Activated CD4-positive, alpha-beta T cell treated with anti-CD3 and anti-CD28 coated beads, Interleukin-2, amount 50 U/mL, for 1 hour (primary cell): ENCODE measurements at regions not wholly inside any gene's neighbourhood (a gene's known extent, or its start where the extent isn't known, plus 50 kb on each side); places are given as distances from the start of the nearest gene placed in this dataset.

Source experiments
- DNase-seq: peaks from one replicate; pipeline ENCODE4 v3.0.0-alpha.2; 2020

GRCh38 chr9:113646946-113647914 is 183.7 kb downstream of the RGS3 start:
- no peak for DNase-seq

DNA sequence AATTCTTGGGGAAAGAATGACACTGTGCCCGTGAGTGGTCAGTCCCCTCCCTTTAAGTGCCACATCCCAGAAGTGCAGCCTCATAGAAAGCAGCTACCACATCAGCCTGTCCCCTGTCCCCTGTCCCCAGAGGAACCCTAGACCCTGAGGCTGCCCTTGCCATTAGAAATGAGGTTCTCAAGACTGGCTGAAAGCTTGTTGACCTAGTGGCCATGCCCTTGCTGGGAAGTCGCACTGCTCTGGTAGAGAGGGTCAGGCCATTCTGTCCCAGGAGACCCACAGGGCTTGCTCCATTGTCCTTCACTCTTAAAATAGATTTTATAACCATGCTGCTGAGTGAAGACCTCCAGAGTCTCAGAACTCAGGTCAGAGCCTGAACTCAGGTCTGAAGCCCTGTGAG is 184.5 kb downstream of the RGS3 start:
- no peak for DNase-seq

- no peak for DNase-seq
Observed at GRCh38 chr9:113648586-113648985, 185.1 kb downstream of the RGS3 start.

- DNase-seq, result no peak
Observed at GRCh38 chr9:113649054-113649453, 185.5 kb downstream of the RGS3 start.

- no peak for DNase-seq
Observed at GRCh38 chr9:113649855-113650206, 186.3 kb downstream of the RGS3 start.

DNA sequence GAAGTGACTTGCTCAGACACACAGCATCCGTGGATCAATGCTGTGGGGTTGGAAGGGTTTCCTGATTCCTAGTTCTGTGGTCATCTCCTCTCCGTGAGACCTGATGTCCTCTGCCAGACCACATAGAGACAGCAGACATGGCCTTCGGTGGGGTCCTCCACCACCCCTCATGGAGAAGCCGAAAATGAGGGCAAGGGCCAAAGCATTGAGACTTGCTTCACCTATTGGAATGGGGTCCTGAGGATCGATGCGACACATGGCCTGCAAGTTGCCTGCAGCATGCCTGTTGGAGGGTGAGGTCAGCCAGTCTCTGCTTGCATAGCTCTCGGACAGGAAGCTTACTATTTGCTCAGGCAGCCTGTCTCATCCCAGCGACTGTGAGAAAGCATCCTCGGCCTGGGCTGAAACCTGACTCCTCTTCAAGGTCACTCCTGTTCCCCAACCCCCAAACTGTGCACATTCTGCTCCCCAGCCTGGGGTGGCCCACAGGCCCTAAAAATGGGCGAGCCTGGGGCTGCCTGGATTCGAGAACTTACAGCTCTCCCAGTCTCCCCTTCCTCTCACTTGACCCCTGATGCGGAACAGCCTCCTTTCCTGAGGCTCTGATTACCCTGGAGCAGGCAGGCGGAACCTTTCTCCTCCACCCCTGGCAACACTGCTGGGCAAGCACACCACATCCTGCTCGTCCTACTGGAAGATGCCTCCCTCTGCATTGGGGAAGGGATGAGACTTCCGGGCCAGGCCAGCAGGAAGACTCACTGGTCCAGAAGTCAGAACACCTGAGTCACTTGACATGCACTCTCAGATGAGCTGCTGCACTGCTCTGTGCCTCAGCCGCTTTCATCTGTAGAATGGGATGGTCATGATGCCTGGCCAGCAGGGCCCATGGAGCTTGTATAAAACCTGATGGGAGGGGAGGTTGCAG is 186.9 kb downstream of the RGS3 start:
- DNase-seq, result no peak

- no peak for DNase-seq
Observed at GRCh38 chr9:113651896-113652295, 188.4 kb downstream of the RGS3 start.

DNA sequence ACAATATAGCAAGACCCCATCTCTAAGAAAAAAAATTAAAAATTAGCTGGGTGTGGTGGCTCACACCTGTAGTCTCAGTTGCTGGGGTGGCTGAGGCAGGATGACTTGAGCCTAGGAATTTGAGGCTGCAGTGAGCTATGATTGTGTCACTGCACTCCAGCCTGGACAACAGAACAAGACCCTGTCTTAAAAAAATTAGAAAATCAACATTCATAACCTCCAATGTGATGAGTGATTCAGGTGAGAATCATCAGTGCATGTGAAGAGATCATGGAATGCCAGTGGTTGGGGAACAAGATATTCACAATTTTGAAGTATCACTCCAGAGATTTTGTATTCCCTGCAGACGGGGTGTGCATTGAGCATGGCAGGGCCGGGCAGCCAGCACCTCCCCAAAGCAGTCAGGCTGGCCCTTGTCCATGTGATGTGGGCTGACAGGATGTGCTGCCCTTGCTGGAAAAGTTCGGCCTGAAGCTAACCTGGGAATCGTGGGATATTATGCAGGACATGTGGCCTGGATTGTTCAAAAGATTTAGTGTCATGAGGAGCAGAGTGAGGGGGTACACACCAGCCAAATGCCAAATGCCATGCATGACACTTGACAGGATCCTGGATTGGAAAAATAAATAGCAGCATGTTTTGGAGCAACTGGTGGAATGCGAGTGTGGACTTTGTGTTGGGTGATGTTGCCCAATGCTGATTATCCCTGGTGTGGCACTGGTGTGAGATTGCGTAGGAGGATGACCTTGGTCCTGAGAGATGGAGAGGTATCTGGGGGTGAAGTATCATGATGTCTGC is 189.0 kb downstream of the RGS3 start:
- DNase-seq, result no peak

GRCh38 chr9:113653746-113654604 is 190.4 kb downstream of the RGS3 start:
- no peak for DNase-seq

GRCh38 chr9:113654605-113655428 is 191.3 kb downstream of the RGS3 start:
- no peak for DNase-seq

- DNase-seq, result no peak
Observed at GRCh38 chr9:113656771-113657670, 193.5 kb downstream of the RGS3 start.

DNA sequence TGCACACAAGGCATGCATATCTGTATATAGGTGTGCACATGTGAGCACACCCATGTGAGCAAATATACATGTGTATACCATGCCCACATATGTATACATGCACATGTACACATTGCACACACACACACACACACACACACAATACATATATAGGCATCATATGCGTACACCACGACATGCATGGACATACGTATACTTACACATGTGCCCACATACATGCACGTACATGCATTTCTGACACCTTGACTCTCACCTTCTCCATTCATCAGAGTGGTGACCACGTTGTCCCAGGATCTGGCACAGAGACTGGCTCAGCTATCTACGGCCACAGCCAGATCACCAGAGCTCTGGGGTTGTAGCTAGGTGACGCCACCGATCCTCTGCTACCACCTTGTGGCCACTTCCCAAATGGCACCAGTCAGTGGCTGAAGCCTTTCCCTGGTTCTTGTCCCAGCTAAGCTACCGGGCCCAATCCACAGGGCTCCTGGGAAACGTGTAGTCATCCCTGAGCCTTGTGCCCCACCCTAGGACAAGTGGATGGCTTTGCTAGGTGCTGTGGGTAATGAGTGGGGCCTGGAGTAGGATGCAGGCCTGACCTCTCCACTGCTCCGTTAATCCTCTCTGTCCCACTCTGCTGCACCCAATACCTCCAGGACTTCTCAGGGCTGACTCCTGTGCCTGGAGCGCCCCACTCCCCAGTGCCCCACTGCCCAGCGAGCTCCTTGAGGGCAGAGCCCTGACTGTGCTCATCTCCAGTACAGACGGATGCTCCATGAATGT is 194.4 kb downstream of the RGS3 start:
- peak; percentile 79 for DNase-seq

- DNase-seq, result no peak
Observed at GRCh38 chr9:113658545-113658895, 195.0 kb downstream of the RGS3 start.

GRCh38 chr9:113659039-113659438 is 195.5 kb downstream of the RGS3 start:
- DNase-seq, result no peak

DNA sequence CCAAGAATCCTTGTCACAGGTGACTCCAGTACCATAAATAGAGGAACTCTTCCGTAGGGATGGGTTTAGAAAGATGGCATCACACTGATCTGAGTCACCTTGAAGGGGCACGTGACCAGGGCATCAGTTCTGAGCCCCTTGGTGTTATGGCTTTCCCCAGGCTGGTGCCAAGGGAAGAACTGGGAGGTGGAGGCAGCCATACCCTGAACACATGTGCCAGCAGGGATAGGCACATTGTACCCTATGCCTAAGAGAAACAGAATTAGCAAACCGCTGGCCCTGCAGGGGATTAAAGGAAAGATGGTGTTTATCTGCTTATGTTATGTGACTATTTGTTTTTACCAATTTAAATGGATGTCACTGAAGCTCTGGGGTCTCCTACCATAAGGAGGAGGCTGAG is 196.2 kb downstream of the RGS3 start:
- DNase-seq, result no peak

- no peak for DNase-seq
Observed at GRCh38 chr9:113660196-113660595, 196.7 kb downstream of the RGS3 start.

GRCh38 chr9:113661074-113661473 is 197.5 kb downstream of the RGS3 start:
- DNase-seq, result no peak

DNA sequence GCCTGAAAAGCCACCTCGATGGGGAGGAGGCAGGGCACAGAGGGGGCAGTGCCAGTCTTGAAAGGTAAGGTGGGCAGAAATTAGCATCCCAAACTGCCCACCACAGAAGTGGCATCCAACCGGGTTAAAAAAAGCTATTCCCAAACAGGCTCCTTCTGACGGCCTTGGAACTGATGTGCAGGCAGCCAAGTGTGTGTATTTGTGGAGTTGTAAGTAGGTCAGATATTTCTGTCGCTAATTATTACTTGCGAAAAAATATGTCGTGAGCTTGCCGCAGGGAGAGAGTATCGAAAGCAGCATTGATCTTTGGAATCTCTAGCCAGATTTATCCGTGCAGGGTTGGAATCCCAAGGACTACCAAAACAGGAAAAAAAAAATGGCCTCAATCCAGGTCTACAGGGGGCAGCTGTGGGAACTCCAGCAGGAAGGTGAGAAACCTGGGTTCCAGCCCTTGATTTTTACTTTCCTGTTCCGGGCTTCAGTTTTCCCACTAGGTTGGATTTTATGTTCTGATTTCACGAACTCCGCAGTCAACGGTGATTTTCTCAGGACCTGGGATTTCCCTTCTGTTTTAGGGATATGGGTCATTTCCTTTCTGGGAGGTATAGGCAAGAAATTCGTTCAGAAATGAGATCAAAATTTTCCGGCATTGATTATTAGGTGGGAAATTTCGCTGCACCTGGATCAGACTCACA is 200.8 kb downstream of the RGS3 start:
- no peak for DNase-seq

DNA sequence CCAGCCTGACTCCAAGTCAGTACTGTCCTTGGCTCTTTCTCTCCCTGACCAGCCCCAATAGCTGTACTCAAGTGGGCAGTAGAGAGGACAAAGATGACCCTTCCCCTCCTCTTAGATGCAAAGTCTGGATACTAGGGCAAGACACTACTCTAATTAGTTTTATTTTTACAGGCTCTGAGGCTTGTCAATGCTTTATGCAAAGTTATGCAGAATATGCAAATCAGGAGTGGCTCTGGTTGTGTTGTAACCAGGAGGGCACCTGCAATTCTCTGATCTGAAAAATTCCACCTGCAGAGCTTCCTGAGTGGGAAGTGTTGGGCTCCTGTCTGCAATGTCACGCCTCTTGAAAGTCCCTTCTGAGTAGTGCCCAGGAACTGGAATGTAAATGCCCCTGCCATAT is 201.5 kb downstream of the RGS3 start:
- no peak for DNase-seq
